ENCODE measurements at regions not wholly inside any gene's neighbourhood (a gene's known extent, or its start where the extent isn't known, plus 50 kb on each side); places are given as distances from the start of the nearest gene placed in this dataset.

DNA sequence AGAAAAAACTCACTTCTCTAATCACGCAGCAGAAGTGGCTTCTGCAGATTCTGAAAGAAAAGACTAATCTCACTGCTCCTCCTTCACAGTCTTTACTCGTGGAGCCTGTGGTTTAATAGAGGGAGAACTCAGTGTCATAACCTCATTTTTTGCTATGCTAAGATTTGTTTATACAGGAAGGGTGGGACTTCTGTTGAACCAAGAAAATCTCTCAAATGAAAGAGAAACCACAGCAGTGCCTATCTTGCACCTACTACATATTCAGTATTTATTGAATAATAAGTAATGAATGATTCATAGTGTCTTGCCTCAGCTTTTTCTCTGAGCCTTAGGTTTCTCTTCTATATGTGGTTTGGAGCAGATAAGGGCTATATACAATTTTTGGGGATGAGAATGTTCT is 136.1 kb upstream of the DMAC1 start:
- Histone ChIP-seq H3K27me3 (ENCODE audit: insufficient read depth, low read length) (no peaks in the 10 kb centered on the region), H3K9ac (ENCODE audit: low read depth, low read length) (no peak overlapping the region)

DNA sequence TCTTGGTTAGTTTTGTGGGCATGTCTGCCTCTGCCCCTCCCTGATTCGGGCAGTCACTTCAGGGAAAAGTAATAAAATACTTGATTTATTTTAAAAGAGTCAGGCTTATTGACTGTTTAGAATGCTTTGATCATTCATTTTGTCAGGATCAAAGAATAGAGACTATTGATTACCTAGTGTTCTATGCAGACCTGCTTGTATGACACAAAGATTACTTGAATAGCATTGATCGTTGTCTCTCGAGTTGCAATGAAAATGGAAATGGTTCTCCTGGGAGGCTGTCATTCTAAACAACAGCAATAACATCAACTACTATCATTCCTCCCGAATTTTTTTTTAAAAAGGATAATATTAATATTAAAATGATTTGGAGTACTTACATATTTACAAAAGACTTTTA is 133.2 kb upstream of the DMAC1 start:
- no peaks in the 10 kb centered on the region for H3K27me3 ChIP-seq (ENCODE audit: insufficient read depth, low read length)
- H3K36me3 ChIP-seq (ENCODE audit: insufficient read depth, low read depth, low read length), result no peaks in the 10 kb centered on the region
- H3K9me3 ChIP-seq (ENCODE audit: insufficient read depth, low read depth, low read length), result no peaks in the 10 kb centered on the region
- no peak overlapping the region for H3K4me3 ChIP-seq (ENCODE audit: low read length)
- H3K4me1 ChIP-seq (ENCODE audit: insufficient read depth, low read length), result no peaks in the 10 kb centered on the region
- H3K9ac ChIP-seq (ENCODE audit: low read depth, low read length), result no peak overlapping the region
- no peak overlapping the region for H3K27ac ChIP-seq (ENCODE audit: low read length)

More for the DNA sequence above, 136.1 kb upstream of the DMAC1 start:
- Histone ChIP-seq H3K27ac (ENCODE audit: low read length) (no peak overlapping the region), H3K36me3 (ENCODE audit: insufficient read depth, low read depth, low read length) (no peaks in the 10 kb centered on the region), H3K9me3 (ENCODE audit: insufficient read depth, low read depth, low read length) (peaks cover 12% of the 10 kb centered on the region), H3K4me1 (ENCODE audit: insufficient read depth, low read length) (no peaks in the 10 kb centered on the region), H3K4me3 (ENCODE audit: low read length) (no peak overlapping the region)

DNA sequence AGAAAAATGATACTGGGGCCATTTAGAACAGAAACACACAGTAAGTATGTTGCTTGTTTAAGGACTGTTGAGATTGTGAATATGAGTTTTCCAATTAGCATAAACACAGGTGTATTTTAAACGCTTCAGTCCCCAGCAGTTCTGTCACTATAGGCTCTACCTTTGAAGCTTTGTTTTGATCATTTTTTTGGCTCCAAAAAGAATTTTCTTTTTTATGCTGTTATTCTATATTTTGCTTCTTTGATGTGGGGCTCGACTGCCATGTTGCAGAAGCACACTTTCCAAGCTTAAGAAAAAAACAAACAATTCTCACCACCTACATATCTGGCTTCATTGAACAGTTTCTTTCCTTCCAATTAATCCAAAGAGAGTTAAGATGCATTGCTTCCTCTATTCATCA is 131.0 kb upstream of the DMAC1 start:
- no peaks in the 10 kb centered on the region for H3K9me3 ChIP-seq (ENCODE audit: insufficient read depth, low read depth, low read length)
- no peaks in the 10 kb centered on the region for H3K27me3 ChIP-seq (ENCODE audit: insufficient read depth, low read length)
- no peak overlapping the region for H3K27ac ChIP-seq (ENCODE audit: low read length)
- no peak overlapping the region for H3K4me3 ChIP-seq (ENCODE audit: low read length)
- H3K36me3 ChIP-seq (ENCODE audit: insufficient read depth, low read depth, low read length), result no peaks in the 10 kb centered on the region
- no peak overlapping the region for H3K9ac ChIP-seq (ENCODE audit: low read depth, low read length)
- H3K4me1 ChIP-seq (ENCODE audit: insufficient read depth, low read length), result no peaks in the 10 kb centered on the region

DNA sequence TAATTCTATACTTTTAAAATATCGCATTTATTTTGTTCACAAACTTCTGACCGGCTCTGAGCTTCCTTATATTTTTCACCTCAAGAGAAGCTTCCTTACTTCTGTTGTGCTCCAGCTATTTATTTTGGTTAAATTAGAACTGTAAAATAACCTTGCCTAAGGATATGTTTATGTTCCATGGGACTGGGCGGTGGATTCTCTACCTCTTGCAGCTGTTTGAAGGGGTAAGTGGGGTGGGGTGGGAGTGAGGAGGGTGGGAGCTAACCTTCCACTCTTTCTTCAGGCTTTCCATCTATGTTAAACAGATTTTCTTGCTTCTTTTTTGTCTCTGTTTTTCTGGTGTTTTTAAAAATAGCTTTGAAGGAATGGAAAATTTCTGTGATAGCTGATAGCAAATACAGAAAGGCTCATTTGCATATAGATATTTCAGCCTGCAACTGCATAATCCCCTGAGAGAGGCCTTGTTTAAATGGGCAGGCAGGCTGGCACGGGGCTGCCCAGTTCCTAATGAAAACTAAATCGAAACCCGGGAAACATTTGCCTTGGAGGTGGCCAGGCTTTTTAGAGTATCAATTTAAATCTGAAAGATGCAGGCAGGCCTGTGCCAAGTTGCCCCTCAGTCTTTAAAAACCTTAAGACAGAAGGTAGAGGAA is 122.1 kb upstream of the DMAC1 start:
- H3K27me3 ChIP-seq (ENCODE audit: insufficient read depth, low read length), result no peaks in the 10 kb centered on the region
- H3K27ac ChIP-seq (ENCODE audit: low read length), result no peak overlapping the region
- H3K9ac ChIP-seq (ENCODE audit: low read depth, low read length), result no peak overlapping the region
- H3K4me3 ChIP-seq (ENCODE audit: low read length), result no peak overlapping the region
- no peaks in the 10 kb centered on the region for H3K4me1 ChIP-seq (ENCODE audit: insufficient read depth, low read length)
- H3K36me3 ChIP-seq (ENCODE audit: insufficient read depth, low read depth, low read length), result no peaks in the 10 kb centered on the region
- no peaks in the 10 kb centered on the region for H3K9me3 ChIP-seq (ENCODE audit: insufficient read depth, low read depth, low read length)

DNA sequence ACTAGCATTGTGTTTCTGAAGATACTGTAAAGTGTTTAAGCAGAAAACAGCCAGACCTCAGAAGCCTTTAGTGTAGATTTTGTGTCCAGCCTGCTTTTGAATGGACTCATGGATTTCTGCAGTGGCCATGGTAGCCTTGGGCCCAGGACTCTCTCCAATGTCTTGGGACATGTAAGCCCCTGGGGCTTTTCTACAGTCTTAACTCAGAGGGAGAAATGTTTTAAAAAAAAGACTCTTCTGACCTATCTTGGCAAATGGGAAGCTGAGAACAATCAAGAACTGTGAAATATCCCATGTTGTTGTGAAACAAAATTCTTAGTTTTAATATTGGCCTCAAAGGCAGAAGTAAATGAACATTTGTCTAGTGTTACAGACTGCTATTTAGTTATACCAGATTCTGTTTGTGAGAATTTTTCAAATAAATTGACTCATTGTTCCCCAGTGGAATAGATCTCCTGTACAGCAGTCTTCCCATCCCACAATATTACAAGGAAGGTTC is 112.5 kb upstream of the DMAC1 start:
- Histone ChIP-seq H3K9me3 (ENCODE audit: insufficient read depth, low read depth, low read length) (no peaks in the 10 kb centered on the region), H3K4me1 (ENCODE audit: insufficient read depth, low read length) (no peaks in the 10 kb centered on the region)

DNA sequence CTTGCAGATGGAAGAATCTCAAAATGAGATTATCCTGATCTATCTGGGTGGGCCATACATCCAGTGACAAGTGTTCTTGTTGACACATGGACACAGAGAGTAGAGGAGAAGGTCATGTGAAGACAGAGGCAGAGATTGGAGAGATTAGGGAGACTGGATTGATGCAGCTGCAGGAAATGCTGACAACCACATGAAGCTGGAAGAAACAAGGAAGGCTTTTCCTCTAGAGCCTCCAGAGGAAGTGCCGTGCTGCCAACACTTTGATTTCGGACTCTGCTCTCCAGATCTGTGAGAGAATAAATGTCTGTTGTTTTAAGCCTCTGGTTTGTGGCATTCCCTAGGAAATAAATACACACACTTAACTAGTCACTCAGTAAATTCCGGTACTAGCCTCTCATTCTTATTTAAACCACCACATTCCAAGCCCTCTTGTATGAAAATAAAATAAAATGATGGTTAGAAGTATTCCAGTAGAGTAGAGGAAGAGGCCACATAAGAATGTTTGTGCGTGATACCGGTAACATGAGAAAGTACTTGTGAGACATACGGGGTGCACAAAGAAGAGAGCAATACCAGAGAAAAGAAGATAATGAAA is 110.9 kb upstream of the DMAC1 start:
- H3K27me3 ChIP-seq (ENCODE audit: insufficient read depth, low read length), result no peaks in the 10 kb centered on the region
- no peak overlapping the region for H3K9ac ChIP-seq (ENCODE audit: low read depth, low read length)
- H3K27ac ChIP-seq (ENCODE audit: low read length), result no peak overlapping the region
- H3K9me3 ChIP-seq (ENCODE audit: insufficient read depth, low read depth, low read length), result no peaks in the 10 kb centered on the region
- no peak overlapping the region for H3K4me3 ChIP-seq (ENCODE audit: low read length)
- H3K36me3 ChIP-seq (ENCODE audit: insufficient read depth, low read depth, low read length), result no peaks in the 10 kb centered on the region
- no peaks in the 10 kb centered on the region for H3K4me1 ChIP-seq (ENCODE audit: insufficient read depth, low read length)

More for the DNA sequence above, 112.5 kb upstream of the DMAC1 start:
- Histone ChIP-seq H3K36me3 (ENCODE audit: insufficient read depth, low read depth, low read length) (no peaks in the 10 kb centered on the region), H3K27me3 (ENCODE audit: insufficient read depth, low read length) (no peaks in the 10 kb centered on the region), H3K4me3 (ENCODE audit: low read length) (no peak overlapping the region), H3K27ac (ENCODE audit: low read length) (no peak overlapping the region), H3K9ac (ENCODE audit: low read depth, low read length) (no peak overlapping the region)

DNA sequence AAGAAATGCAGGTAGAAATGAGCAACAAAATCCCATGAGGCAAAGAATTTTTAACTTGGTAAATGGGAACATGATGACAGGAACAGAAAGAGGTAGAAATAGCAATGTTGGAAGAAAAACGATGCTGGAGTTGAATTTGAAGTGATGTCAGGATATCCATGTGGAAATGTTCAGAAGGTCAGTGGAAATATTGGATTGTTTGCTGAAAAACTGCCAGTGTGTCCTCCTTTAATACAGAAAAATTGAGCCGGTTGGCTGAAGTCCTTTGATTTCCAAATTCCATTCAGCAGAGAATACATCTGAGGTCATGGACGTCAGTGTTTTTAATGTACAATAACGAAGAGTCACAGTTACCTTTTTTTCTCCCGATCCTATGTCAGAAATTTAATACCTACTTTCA is 110.0 kb upstream of the DMAC1 start:
- H3K4me3 ChIP-seq (ENCODE audit: low read length), result no peak overlapping the region
- no peak overlapping the region for H3K27ac ChIP-seq (ENCODE audit: low read length)
- H3K4me1 ChIP-seq (ENCODE audit: insufficient read depth, low read length), result no peaks in the 10 kb centered on the region
- H3K9ac ChIP-seq (ENCODE audit: low read depth, low read length), result no peak overlapping the region
- no peaks in the 10 kb centered on the region for H3K36me3 ChIP-seq (ENCODE audit: insufficient read depth, low read depth, low read length)
- H3K9me3 ChIP-seq (ENCODE audit: insufficient read depth, low read depth, low read length), result no peaks in the 10 kb centered on the region
- H3K27me3 ChIP-seq (ENCODE audit: insufficient read depth, low read length), result no peaks in the 10 kb centered on the region

DNA sequence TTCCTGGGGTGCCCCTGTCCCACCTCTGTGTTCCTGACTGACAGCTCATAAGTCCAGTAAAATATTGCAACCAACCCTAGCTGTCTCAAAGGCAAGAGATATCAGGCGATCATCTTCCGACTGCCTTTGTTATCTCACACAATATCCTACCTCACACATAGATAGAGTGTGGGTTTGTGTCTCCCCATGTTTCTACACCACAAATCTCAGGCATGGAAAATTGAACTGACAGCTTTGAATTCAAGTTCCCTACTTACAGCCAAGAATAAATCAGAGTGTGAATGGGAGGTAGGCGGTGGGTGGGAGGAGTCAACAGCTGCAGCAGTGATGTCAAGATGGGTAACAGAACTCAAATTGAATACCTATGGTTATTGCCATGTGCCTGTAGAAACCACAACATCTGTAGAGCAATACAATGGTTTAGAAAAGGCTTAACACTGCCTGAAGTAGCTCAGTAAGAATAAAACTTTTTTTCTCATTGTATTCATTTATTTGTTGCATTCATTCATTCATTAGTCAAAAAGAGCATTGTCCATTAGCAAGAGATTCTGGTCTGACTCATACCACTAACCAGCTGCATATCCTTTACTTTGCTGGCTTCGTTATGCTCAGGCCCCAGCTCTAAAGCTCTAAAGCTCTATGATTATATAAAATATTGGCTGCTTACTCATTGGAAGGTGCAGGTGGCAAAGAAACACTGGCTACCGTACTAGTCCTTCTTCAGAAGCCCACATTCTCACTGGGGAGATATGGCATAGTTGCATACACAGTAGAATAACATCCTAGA is 108.2 kb upstream of the DMAC1 start:
- no peaks in the 10 kb centered on the region for H3K27me3 ChIP-seq (ENCODE audit: insufficient read depth, low read length)
- H3K36me3 ChIP-seq (ENCODE audit: insufficient read depth, low read depth, low read length), result no peaks in the 10 kb centered on the region
- no peak overlapping the region for H3K4me3 ChIP-seq (ENCODE audit: low read length)
- H3K9ac ChIP-seq (ENCODE audit: low read depth, low read length), result no peak overlapping the region
- no peaks in the 10 kb centered on the region for H3K9me3 ChIP-seq (ENCODE audit: insufficient read depth, low read depth, low read length)
- H3K4me1 ChIP-seq (ENCODE audit: insufficient read depth, low read length), result no peaks in the 10 kb centered on the region
- H3K27ac ChIP-seq (ENCODE audit: low read length), result no peak overlapping the region

DNA sequence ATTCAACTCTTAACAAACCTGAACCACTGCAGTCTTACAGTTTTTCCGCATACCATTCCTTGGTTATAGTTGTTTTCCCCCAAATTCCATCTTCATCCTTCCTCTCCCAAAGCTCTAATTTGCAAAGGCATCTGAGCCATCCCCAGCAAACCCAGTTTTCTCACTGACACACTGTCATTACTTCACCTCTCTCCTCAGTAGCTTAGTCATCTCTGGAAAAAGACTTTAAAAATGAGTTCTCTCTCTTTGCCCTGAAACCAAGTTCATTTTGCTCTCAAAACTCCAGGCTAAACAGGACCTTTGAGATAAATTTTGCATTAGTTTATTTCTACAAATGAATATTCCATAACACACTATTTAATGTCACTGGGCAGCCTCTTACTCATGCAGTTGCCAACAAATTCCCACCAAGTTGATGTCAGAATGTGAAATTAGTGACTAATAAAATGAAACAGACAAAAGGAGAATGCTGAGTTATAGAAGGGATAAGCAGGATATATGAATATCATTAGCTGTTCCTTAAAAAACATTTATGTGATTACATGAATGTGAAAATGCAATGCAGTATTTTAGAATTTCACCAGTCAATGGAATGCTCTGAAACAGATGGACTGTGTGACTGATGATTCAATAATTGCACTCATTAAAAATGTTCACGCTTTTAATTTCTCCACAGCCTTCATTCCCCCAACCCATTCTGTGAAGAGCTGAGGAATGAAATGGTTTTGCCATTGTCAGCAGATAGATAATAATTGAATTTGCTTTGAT is 107.4 kb upstream of the DMAC1 start:
- Histone ChIP-seq H3K9me3 (ENCODE audit: insufficient read depth, low read depth, low read length) (no peaks in the 10 kb centered on the region), H3K36me3 (ENCODE audit: insufficient read depth, low read depth, low read length) (no peaks in the 10 kb centered on the region), H3K27ac (ENCODE audit: low read length) (no peak overlapping the region), H3K27me3 (ENCODE audit: insufficient read depth, low read length) (no peaks in the 10 kb centered on the region), H3K9ac (ENCODE audit: low read depth, low read length) (no peak overlapping the region), H3K4me1 (ENCODE audit: insufficient read depth, low read length) (no peaks in the 10 kb centered on the region), H3K4me3 (ENCODE audit: low read length) (no peak overlapping the region)

DNA sequence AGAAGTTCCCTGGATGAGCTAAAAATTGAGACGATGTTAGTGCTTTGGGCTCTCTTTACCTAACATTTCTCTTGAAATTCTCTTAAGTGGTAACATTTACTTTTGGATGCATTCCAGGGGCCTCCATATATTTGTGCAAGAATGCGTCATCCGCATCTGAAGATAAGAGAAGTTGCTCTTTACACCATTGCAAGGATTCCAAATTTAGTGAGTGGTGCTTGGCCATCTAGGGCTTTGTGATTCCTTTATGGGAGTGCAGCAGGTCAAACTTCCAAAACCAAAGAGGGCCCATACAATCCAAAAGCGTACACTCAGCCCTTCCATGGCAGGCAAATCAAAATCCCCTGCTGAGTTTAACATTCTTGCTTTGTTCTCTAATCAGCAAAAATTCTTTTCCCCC is 102.0 kb upstream of the DMAC1 start:
- Histone ChIP-seq H3K27me3 (ENCODE audit: insufficient read depth, low read length) (no peaks in the 10 kb centered on the region), H3K4me1 (ENCODE audit: insufficient read depth, low read length) (no peaks in the 10 kb centered on the region), H3K9me3 (ENCODE audit: insufficient read depth, low read depth, low read length) (no peaks in the 10 kb centered on the region), H3K27ac (ENCODE audit: low read length) (no peak overlapping the region), H3K36me3 (ENCODE audit: insufficient read depth, low read depth, low read length) (no peaks in the 10 kb centered on the region), H3K9ac (ENCODE audit: low read depth, low read length) (no peak overlapping the region), H3K4me3 (ENCODE audit: low read length) (no peak overlapping the region)

DNA sequence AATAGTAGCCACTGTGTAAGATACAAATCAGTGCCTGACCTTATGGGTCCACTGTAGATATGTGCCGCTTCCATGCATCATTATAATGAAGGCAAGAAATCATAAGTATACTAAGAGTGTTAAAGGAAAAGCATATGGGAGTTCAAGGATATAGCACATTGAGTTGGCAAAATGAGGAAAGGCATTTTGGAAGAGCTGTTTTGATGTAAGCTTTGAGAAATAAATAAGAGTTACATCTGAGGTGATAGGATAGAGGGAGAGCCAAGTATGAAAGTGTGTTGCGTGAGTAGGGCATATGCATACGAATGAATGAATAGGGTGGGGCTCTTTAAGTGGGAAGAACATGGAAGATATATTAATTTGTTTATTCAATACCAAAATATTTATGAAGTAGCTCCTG is 101.0 kb upstream of the DMAC1 start:
- Histone ChIP-seq H3K9me3 (ENCODE audit: insufficient read depth, low read depth, low read length) (no peaks in the 10 kb centered on the region), H3K4me3 (ENCODE audit: low read length) (no peak overlapping the region), H3K4me1 (ENCODE audit: insufficient read depth, low read length) (no peaks in the 10 kb centered on the region), H3K27ac (ENCODE audit: low read length) (no peak overlapping the region), H3K27me3 (ENCODE audit: insufficient read depth, low read length) (no peaks in the 10 kb centered on the region), H3K36me3 (ENCODE audit: insufficient read depth, low read depth, low read length) (no peaks in the 10 kb centered on the region), H3K9ac (ENCODE audit: low read depth, low read length) (no peak overlapping the region)

Measured in iPS-20b (cell line).